ENCODE measurements at regions not wholly inside any gene's neighbourhood (a gene's known extent, or its start where the extent isn't known, plus 50 kb on each side); places are given as distances from the start of the nearest gene placed in this dataset.
A peak's percentile ranks its signal among the peaks of the same experiment; 100 is the strongest.

DNA sequence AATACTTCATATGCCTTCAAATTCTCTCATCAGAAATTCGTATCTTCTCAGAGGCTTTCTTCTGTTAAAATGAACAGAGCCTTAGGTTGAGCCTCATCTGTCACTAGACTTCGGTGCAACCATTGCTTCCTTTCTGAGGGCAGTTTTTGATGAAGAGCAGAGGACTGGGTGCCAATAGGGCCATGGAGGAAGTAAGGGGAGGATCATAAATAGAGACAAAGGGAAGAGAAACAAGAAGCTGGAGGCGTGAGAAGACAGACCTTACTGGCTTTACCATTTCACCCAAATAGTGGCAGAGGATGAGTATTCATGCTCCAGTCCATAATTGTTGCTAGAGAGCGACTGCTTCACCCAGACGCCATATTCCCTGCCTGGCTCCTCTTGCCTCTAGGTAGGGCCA, 215.6 kb upstream of the PKDCC start:
- WGBS, 3 donors, result 79 to 93% (median 87%) methylated on average over 5 of the region's 5 CpGs
- no peak for FAIRE-seq

GRCh38 chr2:41835401-41835800, 212.4 kb upstream of the PKDCC start:
- H3K4me3 ChIP-seq (ENCODE audit: low read depth in 1 of 3, low read length in 3 of 3), result no peak overlapping the region
- no peaks in the 10 kb centered on the region for H3K36me3 ChIP-seq (ENCODE audit: control insufficient read depth in 3 of 3, insufficient read depth in 2 of 3, low read depth in 1 of 3, low read length in 3 of 3)
- 73 to 82% (median 74%) methylated on average over 1 of the region's 1 CpG for WGBS, 3 donors
- DNase-seq (no peak), FAIRE-seq (no peak)
- no peaks in the 10 kb centered on the region for H3K27me3 ChIP-seq (ENCODE audit: control insufficient read depth in 3 of 3, insufficient read depth in 3 of 3, low read length in 3 of 3)
- no peaks in the 10 kb centered on the region for H3K9me3 ChIP-seq (ENCODE audit: control insufficient read depth in 2 of 2, insufficient read depth in 1 of 2, low read depth in 1 of 2, low read length in 1 of 2)
- peaks cover 0 to 2% (median 0%) of the 10 kb centered on the region in 3 donors for H3K4me1 ChIP-seq (ENCODE audit: control insufficient read depth in 3 of 3, insufficient read depth in 2 of 3, low read depth in 1 of 3, low read length in 2 of 3)
- H3K27ac ChIP-seq (ENCODE audit: low read depth in 1 of 3, low read length in 2 of 3), result no peak overlapping the region

More for the DNA sequence above, 215.6 kb upstream of the PKDCC start:
- no peaks in the 10 kb centered on the region for H3K9me3 ChIP-seq (ENCODE audit: control insufficient read depth in 2 of 2, insufficient read depth in 1 of 2, low read depth in 1 of 2, low read length in 1 of 2)
- DNase-seq, result no peak
- no peaks in the 10 kb centered on the region for H3K36me3 ChIP-seq (ENCODE audit: control insufficient read depth in 3 of 3, insufficient read depth in 2 of 3, low read depth in 1 of 3, low read length in 3 of 3)
- H3K27me3 ChIP-seq (ENCODE audit: control insufficient read depth in 3 of 3, insufficient read depth in 3 of 3, low read length in 3 of 3), result peaks cover 0 to 1% (median 0%) of the 10 kb centered on the region in 3 donors
- H3K4me1 ChIP-seq (ENCODE audit: control insufficient read depth in 3 of 3, insufficient read depth in 2 of 3, low read depth in 1 of 3, low read length in 2 of 3), result peaks cover under 1 to 18% (median 4%) of the 10 kb centered on the region in 3 donors
- no peak overlapping the region for H3K4me3 ChIP-seq (ENCODE audit: low read depth in 1 of 3, low read length in 3 of 3)
- no peak overlapping the region for H3K27ac ChIP-seq (ENCODE audit: low read depth in 1 of 3, low read length in 2 of 3)

DNA sequence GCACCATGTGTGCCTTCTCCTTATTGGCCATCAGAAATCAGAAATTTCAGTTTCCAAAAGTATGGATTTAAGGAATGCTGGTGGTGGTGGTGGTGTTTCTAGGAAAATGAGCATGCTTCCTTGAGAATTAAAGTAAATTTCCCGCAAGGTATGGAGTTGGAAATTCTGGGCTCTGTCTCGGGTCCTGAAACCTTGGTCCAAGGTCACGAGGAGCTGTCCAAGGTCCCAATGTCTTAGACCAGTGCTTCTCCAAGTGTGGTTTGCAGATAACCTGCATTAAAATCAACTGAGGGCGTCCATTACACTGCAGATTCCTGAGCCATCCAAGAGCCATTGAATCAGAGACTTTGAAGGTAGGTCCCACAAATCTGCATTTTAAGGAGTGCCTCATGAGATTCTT, 210.9 kb upstream of the PKDCC start:
- Histone ChIP-seq H3K27me3 (ENCODE audit: control insufficient read depth in 3 of 3, insufficient read depth in 3 of 3, low read length in 3 of 3) (no peaks in the 10 kb centered on the region), H3K36me3 (ENCODE audit: control insufficient read depth in 3 of 3, insufficient read depth in 2 of 3, low read depth in 1 of 3, low read length in 3 of 3) (no peaks in the 10 kb centered on the region), H3K4me3 (ENCODE audit: low read depth in 1 of 3, low read length in 3 of 3) (no peak overlapping the region), H3K4me1 (ENCODE audit: control insufficient read depth in 3 of 3, insufficient read depth in 2 of 3, low read depth in 1 of 3, low read length in 2 of 3) (peaks cover 0 to 10% (median 0%) of the 10 kb centered on the region in 3 donors), H3K27ac (ENCODE audit: low read depth in 1 of 3, low read length in 2 of 3) (no peak overlapping the region), H3K9me3 (ENCODE audit: control insufficient read depth in 2 of 2, insufficient read depth in 1 of 2, low read depth in 1 of 2, low read length in 1 of 2) (no peaks in the 10 kb centered on the region)
- peak; percentile 35 to 73 for DNase-seq
- FAIRE-seq, result no peak
- WGBS, 3 donors, result 16 to 24% (median 20%) methylated on average over 4 of the region's 4 CpGs

GRCh38 chr2:41837610-41838009, 210.2 kb upstream of the PKDCC start:
- FAIRE-seq (peak; percentile 10), DNase-seq (no peak)
- Histone ChIP-seq H3K4me3 (ENCODE audit: low read depth in 1 of 3, low read length in 3 of 3) (no peak overlapping the region), H3K27ac (ENCODE audit: low read depth in 1 of 3, low read length in 2 of 3) (no peak overlapping the region), H3K36me3 (ENCODE audit: control insufficient read depth in 3 of 3, insufficient read depth in 2 of 3, low read depth in 1 of 3, low read length in 3 of 3) (no peaks in the 10 kb centered on the region), H3K27me3 (ENCODE audit: control insufficient read depth in 3 of 3, insufficient read depth in 3 of 3, low read length in 3 of 3) (no peaks in the 10 kb centered on the region), H3K9me3 (ENCODE audit: control insufficient read depth in 2 of 2, insufficient read depth in 1 of 2, low read depth in 1 of 2, low read length in 1 of 2) (no peaks in the 10 kb centered on the region), H3K4me1 (ENCODE audit: control insufficient read depth in 3 of 3, insufficient read depth in 2 of 3, low read depth in 1 of 3, low read length in 2 of 3) (peaks cover 0 to 10% (median 0%) of the 10 kb centered on the region in 3 donors)

DNA sequence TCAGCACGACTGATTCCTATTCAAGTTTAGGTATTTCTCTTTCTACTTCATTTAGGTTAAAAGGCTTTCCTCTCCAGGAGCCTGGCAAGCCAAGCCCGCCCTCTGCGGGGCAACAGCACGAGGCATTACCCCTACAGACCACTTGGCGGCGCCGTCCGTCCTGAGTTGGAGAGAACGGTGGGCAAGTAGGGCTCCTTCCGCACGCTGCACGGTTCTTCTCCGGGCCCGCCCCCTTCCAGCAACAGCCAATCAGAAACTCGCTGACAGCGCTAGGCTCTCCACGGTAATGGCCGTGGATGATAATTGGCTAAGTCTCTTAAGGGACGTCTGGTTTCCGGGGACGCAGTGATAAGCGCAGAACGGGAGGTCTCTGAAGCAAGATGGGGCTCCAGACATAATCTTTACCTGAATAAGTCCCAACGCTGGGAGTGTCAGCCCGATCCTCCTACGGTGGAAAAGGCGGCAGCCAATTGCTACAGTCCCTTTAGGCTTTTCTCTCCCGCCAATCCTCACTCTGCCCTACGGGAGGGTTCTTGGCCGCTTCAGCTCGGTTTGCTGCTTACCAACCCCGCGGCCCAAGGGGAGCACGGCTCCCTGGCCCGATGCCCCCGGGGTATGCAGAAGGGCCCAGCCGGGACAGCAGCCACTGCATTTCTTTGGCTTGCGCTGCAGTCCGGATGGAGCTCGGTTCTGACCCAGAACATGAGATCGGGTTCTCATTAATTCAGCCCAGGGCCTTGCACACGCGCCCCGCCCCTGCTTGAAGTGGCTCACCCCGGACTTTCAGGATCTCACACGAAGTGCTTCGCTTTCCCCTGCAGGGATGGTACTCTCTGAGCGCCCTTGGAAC, 206.9 kb upstream of the PKDCC start:
- FAIRE-seq (peak; percentile 33), DNase-seq (peak; percentile 97 to 98)
- Histone ChIP-seq H3K27me3 (ENCODE audit: control insufficient read depth in 3 of 3, insufficient read depth in 3 of 3, low read length in 3 of 3) (no peaks in the 10 kb centered on the region), H3K4me3 (ENCODE audit: low read depth in 1 of 3, low read length in 3 of 3) (peak overlapping the region; percentile 45 to 82 (median 79)), H3K9me3 (ENCODE audit: control insufficient read depth in 2 of 2, insufficient read depth in 1 of 2, low read depth in 1 of 2, low read length in 1 of 2) (no peaks in the 10 kb centered on the region), H3K4me1 (ENCODE audit: control insufficient read depth in 3 of 3, insufficient read depth in 2 of 3, low read depth in 1 of 3, low read length in 2 of 3) (peaks cover 0 to 10% (median 0%) of the 10 kb centered on the region in 3 donors), H3K27ac (ENCODE audit: low read depth in 1 of 3, low read length in 2 of 3) (peak overlapping the region; percentile 44 to 88 (median 84)), H3K36me3 (ENCODE audit: control insufficient read depth in 3 of 3, insufficient read depth in 2 of 3, low read depth in 1 of 3, low read length in 3 of 3) (no peaks in the 10 kb centered on the region)
- WGBS, 3 donors, result 1% methylated on average over 48 of the region's 48 CpGs

- 70 to 89% (median 83%) methylated on average over 1 of the region's 1 CpG for WGBS, 3 donors
- H3K27me3 ChIP-seq (ENCODE audit: control insufficient read depth in 3 of 3, insufficient read depth in 3 of 3, low read length in 3 of 3), result no peaks in the 10 kb centered on the region
- no peaks in the 10 kb centered on the region for H3K36me3 ChIP-seq (ENCODE audit: control insufficient read depth in 3 of 3, insufficient read depth in 2 of 3, low read depth in 1 of 3, low read length in 3 of 3)
- no peaks in the 10 kb centered on the region for H3K9me3 ChIP-seq (ENCODE audit: control insufficient read depth in 2 of 2, insufficient read depth in 1 of 2, low read depth in 1 of 2, low read length in 1 of 2)
- peaks cover 0 to 2% (median 0%) of the 10 kb centered on the region in 3 donors for H3K4me1 ChIP-seq (ENCODE audit: control insufficient read depth in 3 of 3, insufficient read depth in 2 of 3, low read depth in 1 of 3, low read length in 2 of 3)
- no peak overlapping the region for H3K27ac ChIP-seq (ENCODE audit: low read depth in 1 of 3, low read length in 2 of 3)
- DNase-seq, result no peak
- no peak overlapping the region for H3K4me3 ChIP-seq (ENCODE audit: low read depth in 1 of 3, low read length in 3 of 3)
- FAIRE-seq, result no peak
Observed at GRCh38 chr2:41846962-41847361, 200.9 kb upstream of the PKDCC start.

GRCh38 chr2:41847744-41848441, 199.9 kb upstream of the PKDCC start:
- WGBS, 3 donors, result 45 to 61% (median 55%) methylated on average over 7 of the region's 7 CpGs
- no peak overlapping the region for H3K27ac ChIP-seq (ENCODE audit: low read depth in 1 of 3, low read length in 2 of 3)
- H3K4me3 ChIP-seq (ENCODE audit: low read depth in 1 of 3, low read length in 3 of 3), result no peak overlapping the region
- FAIRE-seq (no peak), DNase-seq (peak in 1 of 2 donors; percentile 63)
- peaks cover 0 to 2% (median 0%) of the 10 kb centered on the region in 3 donors for H3K4me1 ChIP-seq (ENCODE audit: control insufficient read depth in 3 of 3, insufficient read depth in 2 of 3, low read depth in 1 of 3, low read length in 2 of 3)
- no peaks in the 10 kb centered on the region for H3K36me3 ChIP-seq (ENCODE audit: control insufficient read depth in 3 of 3, insufficient read depth in 2 of 3, low read depth in 1 of 3, low read length in 3 of 3)
- no peaks in the 10 kb centered on the region for H3K27me3 ChIP-seq (ENCODE audit: control insufficient read depth in 3 of 3, insufficient read depth in 3 of 3, low read length in 3 of 3)
- H3K9me3 ChIP-seq (ENCODE audit: control insufficient read depth in 2 of 2, insufficient read depth in 1 of 2, low read depth in 1 of 2, low read length in 1 of 2), result no peaks in the 10 kb centered on the region

DNA sequence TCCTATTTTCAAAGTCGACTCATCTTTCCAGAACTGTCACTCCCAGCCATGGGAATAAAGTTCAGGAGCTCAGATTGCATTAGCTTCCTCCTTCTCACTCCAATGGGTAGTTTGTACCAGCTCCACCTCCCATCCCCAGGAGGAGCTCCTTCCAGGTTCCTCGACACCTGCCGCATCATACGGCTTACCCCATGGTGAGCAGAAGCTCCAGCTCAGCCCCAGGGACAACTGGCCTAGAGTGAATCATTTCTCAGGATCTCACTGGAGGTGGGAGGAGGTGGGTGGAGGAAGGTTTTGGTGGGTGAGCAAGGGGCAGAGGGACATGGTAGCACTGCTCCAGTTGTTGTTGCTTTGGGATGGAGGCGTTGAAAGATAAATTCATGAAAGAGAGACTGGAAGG, 196.3 kb upstream of the PKDCC start:
- Histone ChIP-seq H3K36me3 (ENCODE audit: control insufficient read depth in 3 of 3, insufficient read depth in 2 of 3, low read depth in 1 of 3, low read length in 3 of 3) (no peaks in the 10 kb centered on the region), H3K27me3 (ENCODE audit: control insufficient read depth in 3 of 3, insufficient read depth in 3 of 3, low read length in 3 of 3) (no peaks in the 10 kb centered on the region), H3K27ac (ENCODE audit: low read depth in 1 of 3, low read length in 2 of 3) (no peak overlapping the region), H3K9me3 (ENCODE audit: control insufficient read depth in 2 of 2, insufficient read depth in 1 of 2, low read depth in 1 of 2, low read length in 1 of 2) (no peaks in the 10 kb centered on the region), H3K4me3 (ENCODE audit: low read depth in 1 of 3, low read length in 3 of 3) (no peak overlapping the region), H3K4me1 (ENCODE audit: control insufficient read depth in 3 of 3, insufficient read depth in 2 of 3, low read depth in 1 of 3, low read length in 2 of 3) (peaks cover 0 to 2% (median 0%) of the 10 kb centered on the region in 3 donors)
- DNase-seq, result peak in 1 of 2 donors; percentile 36
- 35 to 51% (median 50%) methylated on average over 5 of the region's 5 CpGs for WGBS, 3 donors
- no peak for FAIRE-seq
